ENCODE measurements at regions not wholly inside any gene's neighbourhood (a gene's known extent, or its start where the extent isn't known, plus 50 kb on each side); places are given as distances from the start of the nearest gene placed in this dataset.

DNA sequence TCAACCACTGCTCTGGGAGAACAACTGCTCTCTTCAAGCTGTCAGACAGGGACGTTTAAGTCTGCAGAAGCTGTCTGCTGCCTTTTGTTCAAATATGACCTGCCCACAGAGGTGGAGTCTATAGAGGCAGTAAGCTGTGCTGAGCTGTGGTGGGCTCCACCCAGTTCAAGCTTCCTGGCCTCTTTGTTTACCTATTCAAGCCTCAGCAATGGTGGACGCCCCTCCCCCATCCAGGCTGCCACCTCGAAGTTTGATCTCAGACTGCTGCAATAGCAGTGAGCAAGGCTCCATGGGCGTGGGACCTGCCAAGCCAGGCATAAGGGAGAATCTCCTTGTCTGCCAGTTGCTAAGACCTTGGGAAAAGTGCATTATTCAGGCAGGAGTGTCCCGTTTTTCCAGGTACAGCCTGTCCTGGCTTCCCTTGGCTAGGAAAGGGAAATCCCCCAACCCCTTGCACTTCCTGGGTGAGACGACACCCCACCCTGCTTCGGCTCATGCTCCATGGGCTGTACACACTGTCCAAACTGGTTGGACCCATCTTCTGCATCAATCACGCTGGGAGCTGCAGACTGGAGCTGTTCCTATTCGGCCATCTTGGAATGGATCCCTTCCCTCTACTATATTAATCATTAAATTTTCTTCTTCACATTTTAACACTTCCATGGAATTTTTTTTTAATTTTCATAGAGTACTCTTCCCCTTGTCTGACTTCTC, 167.0 kb upstream of the UBE2E2 start:
- no peak for DNase-seq

GRCh38 chr3:23036728-23037127, 166.4 kb upstream of the UBE2E2 start:
- DNase-seq: no peak

- no peak for DNase-seq
Observed at GRCh38 chr3:23038471-23038870, 164.7 kb upstream of the UBE2E2 start.

- no peak for DNase-seq
Observed at GRCh38 chr3:23041918-23042696, 161.0 kb upstream of the UBE2E2 start.

DNA sequence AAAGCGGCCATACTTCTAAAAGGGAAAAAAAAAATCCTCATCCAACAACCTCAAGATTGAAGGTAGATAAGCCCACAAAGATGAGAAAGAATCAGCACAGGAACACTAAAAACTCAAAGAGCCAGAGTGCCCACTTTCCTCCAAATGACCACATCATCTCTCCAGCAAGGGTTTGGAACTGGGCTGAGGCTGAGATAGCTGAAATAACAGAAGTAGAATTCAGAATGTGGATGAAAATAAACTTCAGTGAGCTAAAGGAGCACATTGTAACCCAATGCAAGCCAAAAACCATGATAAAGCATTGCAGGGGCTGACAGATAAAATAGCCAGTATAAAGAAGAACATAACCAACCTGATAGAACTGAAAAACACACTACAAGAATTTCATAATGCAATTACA, 158.7 kb upstream of the UBE2E2 start:
- no peak for DNase-seq

DNA sequence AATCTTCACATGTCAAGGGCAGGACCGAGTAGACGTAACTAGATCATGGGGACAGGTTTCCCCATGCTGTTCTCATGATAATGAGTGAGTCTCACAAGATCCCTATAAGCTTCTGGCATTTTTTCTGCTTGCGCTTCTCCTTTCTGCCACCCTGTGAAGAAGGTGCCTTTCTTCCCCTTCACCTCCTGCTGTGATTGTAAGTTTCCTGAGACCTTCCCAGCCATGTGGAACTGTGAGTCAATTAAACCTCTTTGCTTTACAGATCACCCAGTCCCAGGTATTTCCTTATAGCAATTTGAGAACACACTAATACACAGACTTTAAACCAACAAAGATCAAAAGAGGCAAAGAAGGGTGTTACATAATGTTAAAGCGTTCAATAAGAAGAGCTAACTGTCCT, 156.6 kb upstream of the UBE2E2 start:
- no peak for DNase-seq

DNA sequence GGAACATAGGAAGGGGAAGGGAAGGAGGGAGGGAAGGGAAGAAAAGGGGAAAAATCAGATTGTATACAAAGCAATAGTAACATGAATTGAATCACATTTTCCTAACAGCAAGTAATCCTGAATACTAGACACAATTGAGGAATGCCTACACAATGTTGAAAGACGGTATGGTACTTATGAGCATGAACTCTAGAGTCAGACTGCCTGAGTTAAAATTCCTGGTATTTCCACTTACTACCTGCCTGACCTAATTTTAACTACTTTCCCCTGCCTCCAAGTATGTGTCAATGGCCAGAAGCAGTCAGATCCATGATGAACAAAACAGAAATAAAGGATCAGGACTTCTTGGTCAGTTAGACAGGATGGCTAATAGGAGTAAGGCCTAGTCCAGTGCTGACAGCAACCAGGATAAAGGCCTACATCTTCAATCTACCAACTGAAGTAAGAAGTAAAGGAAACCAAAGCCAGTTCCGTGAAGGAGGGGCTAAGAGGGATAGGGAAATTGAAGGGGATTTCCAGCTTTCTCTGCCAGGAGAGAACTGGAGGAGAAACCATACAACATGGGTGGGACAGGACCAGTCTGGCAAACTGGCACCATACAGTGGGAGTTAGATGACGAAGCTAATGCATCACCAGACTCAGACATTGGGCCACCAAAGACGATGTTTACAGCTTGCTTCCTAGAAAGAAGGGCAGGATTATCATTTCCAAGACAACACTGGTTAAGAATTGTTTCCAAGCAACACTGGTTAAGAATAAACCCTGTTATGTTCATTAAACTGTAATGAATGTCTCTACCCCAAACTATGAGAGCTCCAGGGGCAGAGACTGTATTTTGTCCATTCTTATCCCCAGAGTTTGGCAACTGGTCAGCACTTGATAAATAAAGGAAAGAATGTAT, 151.6 kb upstream of the UBE2E2 start:
- DNase-seq: no peak

- no peak for DNase-seq
Observed at GRCh38 chr3:23052208-23052607, 150.9 kb upstream of the UBE2E2 start.

- DNase-seq: no peak
Observed at GRCh38 chr3:23052620-23053019, 150.5 kb upstream of the UBE2E2 start.

DNA sequence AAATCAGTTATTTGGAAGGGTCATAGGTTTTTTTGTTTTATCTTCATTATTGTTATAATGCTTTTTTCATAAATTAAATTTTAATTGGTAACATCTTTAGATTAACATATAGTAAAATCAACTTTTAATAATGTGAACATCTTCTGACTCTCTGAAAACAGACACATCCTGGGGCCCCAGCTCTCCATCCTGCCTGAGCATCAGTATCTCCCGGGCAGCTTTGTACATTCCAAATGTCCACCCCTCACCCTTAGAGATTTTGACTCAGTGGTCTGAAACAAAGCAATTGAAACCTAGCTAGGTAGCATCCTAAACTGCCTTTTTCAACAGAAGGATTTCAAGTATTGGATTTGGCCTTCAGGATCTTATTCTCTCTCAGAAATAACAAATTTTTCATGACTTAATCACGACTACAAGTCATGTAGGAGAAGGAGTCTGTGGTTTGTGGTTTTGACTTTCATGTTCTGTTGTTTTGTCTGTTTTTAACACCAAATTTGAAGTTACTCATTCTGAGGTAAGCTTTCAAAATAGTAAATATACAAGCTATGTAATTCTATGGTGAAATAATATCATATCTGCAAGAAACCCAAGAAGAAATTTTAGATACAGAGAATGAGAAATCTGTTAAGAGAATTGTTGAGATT, 147.3 kb upstream of the UBE2E2 start:
- no peak for DNase-seq

GRCh38 chr3:23062582-23062981, 140.5 kb upstream of the UBE2E2 start:
- DNase-seq: no peak

GRCh38 chr3:23062982-23063381, 140.1 kb upstream of the UBE2E2 start:
- DNase-seq: no peak

DNA sequence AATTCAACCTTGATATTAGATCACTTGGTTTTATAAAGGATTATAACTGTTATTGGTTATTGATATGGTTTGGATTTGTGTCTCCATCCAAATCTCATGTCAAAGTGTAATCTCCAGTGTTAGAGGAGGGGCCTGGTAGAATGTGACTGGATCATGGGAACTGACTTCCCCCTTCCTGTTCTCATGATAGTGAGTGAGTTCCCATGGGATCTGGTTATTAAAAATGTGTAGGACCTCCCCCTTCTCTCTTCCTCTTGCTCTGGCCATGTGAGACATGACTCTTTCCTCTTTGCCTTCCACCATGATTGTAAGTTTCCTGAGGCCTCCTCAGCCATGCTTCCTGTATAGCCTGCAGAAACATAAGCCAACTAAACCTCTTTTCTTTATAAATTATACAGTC, 136.0 kb upstream of the UBE2E2 start:
- DNase-seq: no peak

- DNase-seq: no peak
Observed at GRCh38 chr3:23068016-23068728, 135.0 kb upstream of the UBE2E2 start.

GRCh38 chr3:23071296-23071695, 131.8 kb upstream of the UBE2E2 start:
- DNase-seq: no peak

GRCh38 chr3:23071758-23072157, 131.4 kb upstream of the UBE2E2 start:
- DNase-seq: no peak

DNA sequence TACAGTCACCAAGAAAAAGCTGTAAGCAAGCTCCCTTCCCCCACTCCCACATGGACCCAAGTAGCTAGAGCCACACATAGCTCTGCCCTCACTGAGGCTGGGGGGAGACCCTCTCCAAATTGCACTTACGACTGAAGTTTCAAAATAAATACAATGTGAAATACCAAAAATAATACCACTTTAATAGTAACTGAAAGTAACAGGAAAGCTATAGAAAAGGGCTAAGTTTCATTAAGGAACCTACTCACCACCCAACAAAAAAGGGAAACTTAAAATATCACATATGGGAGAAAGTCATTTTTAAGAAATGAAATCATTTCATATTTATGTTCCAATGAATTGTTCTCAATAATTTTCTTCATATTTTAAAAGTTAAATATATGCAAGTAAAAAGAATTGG, 130.4 kb upstream of the UBE2E2 start:
- DNase-seq: no peak

GRCh38 chr3:23073724-23074305, 129.3 kb upstream of the UBE2E2 start:
- no peak for DNase-seq

DNA sequence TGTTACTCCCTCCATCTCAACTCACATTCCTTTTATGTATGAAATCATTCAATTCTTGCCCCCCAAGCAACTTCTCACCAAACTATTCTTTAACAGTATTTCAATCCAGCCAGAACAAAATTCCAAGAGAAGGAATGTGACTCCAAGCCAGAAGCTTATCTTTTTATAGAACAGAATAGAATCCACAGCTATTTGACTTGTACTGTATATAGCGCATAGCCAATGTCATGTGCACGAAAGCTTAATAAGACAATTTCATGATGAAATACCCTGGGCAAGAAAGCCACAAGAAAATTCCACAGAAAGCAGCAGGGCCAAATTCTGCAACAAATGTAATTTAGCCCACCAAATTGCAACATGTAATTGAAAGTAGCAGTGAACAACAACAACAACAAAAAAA, 127.6 kb upstream of the UBE2E2 start:
- DNase-seq: no peak

DNA sequence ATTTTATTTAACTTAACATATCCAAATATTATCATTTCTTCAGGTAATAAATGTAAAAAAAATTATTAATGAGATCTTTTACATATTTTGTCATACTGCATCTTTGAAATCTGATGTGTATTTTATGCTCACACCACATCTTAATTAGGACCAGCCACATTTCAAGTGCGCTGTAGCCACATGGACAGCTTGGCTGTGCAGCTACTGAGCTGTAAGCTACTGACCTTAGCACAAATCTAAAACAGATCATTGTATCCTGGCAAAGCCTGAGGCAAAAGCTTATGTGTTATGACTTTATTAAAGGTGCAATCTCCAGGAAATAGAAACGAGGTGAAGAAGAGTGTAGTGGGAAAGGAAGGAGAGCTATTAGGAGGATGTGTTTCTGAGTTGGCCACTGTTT, 126.7 kb upstream of the UBE2E2 start:
- no peak for DNase-seq

DNA sequence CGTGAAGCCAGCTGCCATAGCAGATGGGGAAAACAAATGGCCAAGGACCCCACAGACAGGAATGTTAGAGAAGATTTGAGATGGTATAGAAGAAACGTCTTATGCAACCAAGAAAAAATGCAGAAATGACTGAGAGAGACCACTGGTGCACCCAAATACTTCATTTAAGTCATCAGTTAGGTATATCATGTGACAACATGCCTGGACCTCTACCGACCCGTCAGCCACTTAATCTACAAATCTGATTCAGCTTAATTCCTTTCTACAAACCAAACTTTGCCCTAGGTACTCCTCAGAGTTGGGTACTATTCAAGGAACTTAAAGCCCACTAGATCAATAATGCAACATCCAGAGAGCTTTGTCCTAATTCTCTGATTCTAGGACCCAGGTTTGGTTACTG, 126.0 kb upstream of the UBE2E2 start:
- no peak for DNase-seq

DNA sequence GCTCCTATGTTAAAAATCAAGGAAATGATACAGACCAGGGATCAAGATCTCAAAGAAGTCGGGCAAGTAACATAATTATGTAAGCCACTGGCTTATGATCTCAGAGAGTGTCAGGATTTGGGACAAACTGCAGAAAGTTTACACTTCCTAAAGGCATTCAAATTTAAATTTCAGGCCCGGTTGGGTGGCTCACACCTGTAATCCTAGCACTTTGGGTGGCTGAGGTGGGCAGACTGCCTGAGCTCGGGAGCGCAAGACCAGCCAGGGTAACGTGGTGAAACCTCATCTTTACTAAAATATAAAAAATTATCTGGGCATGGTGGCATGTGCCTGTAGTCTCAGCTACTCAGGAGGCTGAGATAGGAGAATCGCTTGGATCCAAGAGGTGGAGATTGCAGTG, 124.4 kb upstream of the UBE2E2 start:
- no peak for DNase-seq
